ENCODE measurements at regions not wholly inside any gene's neighbourhood (a gene's known extent, or its start where the extent isn't known, plus 50 kb on each side); places are given as distances from the start of the nearest gene placed in this dataset.
"Not testable (repeated sequence)": the region's sequence is repeated elsewhere in the genome, so short reads cannot be mapped to it uniquely, and the experiment has no call there.

GRCh38 chr3:94406595-94406994, 343.7 kb downstream of the NSUN3 start:
- no peaks in the 10 kb centered on the region for H3K27me3 ChIP-seq (ENCODE audit: control insufficient read depth, extremely low read depth, insufficient read depth, low read length)
- FAIRE-seq (no peak), DNase-seq (ENCODE audit: low read depth, low spot score) (no peak)
- H3K4me2 ChIP-seq (ENCODE audit: control insufficient read depth, extremely low read depth, insufficient read depth, low read depth, low read length) = no peak overlapping the region
- H3K36me3 ChIP-seq (ENCODE audit: control insufficient read depth in 2 of 2, extremely low read depth in 1 of 2, insufficient read depth in 2 of 2, low read length in 2 of 2) = no peaks in the 10 kb centered on the region
- H3K27ac ChIP-seq (ENCODE audit: control insufficient read depth, insufficient read depth, low read length) = no peak overlapping the region
- H3K9me3 ChIP-seq (ENCODE audit: control insufficient read depth, low read depth, low read length) = no peaks in the 10 kb centered on the region
- H3K4me3 ChIP-seq (ENCODE audit: control insufficient read depth in 2 of 3, extremely low read depth in 1 of 3, insufficient read depth in 2 of 3, low read depth in 1 of 3, low read length in 3 of 3) = no peak overlapping the region
- H3K9me1 ChIP-seq (ENCODE audit: control insufficient read depth, extremely low read depth, insufficient read depth, low read length) = no peaks in the 10 kb centered on the region
- dilution Hi-C loops (cut with MboI; ENCODE audit: extremely low pct_ligation_motif_present, low sequenced_read_pairs) = no loop called here
- TF ChIP-seq EZH2 (IDR thresholded peaks at IDR 0.05; ENCODE audit: low read length) = no peak
- TF ChIP-seq CTCF (optimal IDR thresholded peaks at IDR 0.05 in 1 of 3, IDR thresholded peaks at IDR 0.05 in 1 of 3, conservative IDR thresholded peaks at IDR 0.05 in 1 of 3; ENCODE audit: extremely low read depth in 1 of 3, insufficient read depth in 2 of 3, low read length in 3 of 3) = no peak
- no peaks in the 10 kb centered on the region for H3K79me2 ChIP-seq (ENCODE audit: control insufficient read depth, insufficient read depth, low read length)
- peaks cover 3% of the 10 kb centered on the region for H3K4me1 ChIP-seq (ENCODE audit: control insufficient read depth, extremely low read depth, insufficient read depth, low read length)
- no peak overlapping the region for H2AFZ ChIP-seq (ENCODE audit: control insufficient read depth, low read length)
- H4K20me1 ChIP-seq (ENCODE audit: control insufficient read depth, extremely low read depth, insufficient read depth, low read length) = no peaks in the 10 kb centered on the region
- H3K9ac ChIP-seq (ENCODE audit: control insufficient read depth, extremely low read depth, insufficient read depth, low read length) = no peak overlapping the region

GRCh38 chr3:94412936-94413335, 350.1 kb downstream of the NSUN3 start:
- H2AFZ ChIP-seq (ENCODE audit: control insufficient read depth, low read length); H3K79me2 ChIP-seq (ENCODE audit: control insufficient read depth, insufficient read depth, low read length); DNase-seq (ENCODE audit: low read depth, low spot score); H3K9me3 ChIP-seq (ENCODE audit: control insufficient read depth, low read depth, low read length); FAIRE-seq; H4K20me1 ChIP-seq (ENCODE audit: control insufficient read depth, extremely low read depth, insufficient read depth, low read length); dilution Hi-C loops (cut with MboI; ENCODE audit: extremely low pct_ligation_motif_present, low sequenced_read_pairs); H3K36me3 ChIP-seq (ENCODE audit: control insufficient read depth in 2 of 2, extremely low read depth in 1 of 2, insufficient read depth in 2 of 2, low read length in 2 of 2); H3K4me2 ChIP-seq (ENCODE audit: control insufficient read depth, extremely low read depth, insufficient read depth, low read depth, low read length); H3K27me3 ChIP-seq (ENCODE audit: control insufficient read depth, extremely low read depth, insufficient read depth, low read length); H3K9me1 ChIP-seq (ENCODE audit: control insufficient read depth, extremely low read depth, insufficient read depth, low read length); H3K4me3 ChIP-seq (ENCODE audit: control insufficient read depth in 2 of 3, extremely low read depth in 1 of 3, insufficient read depth in 2 of 3, low read depth in 1 of 3, low read length in 3 of 3): not testable (repeated sequence)
- peak overlapping the region; percentile 47 for H3K27ac ChIP-seq (ENCODE audit: control insufficient read depth, insufficient read depth, low read length)
- H3K4me1 ChIP-seq (ENCODE audit: control insufficient read depth, extremely low read depth, insufficient read depth, low read length) = peaks cover 12% of the 10 kb centered on the region
- peak overlapping the region; percentile 4 for H3K9ac ChIP-seq (ENCODE audit: control insufficient read depth, extremely low read depth, insufficient read depth, low read length)

GRCh38 chr3:94413336-94414108, 350.7 kb downstream of the NSUN3 start:
- Histone ChIP-seq H3K27me3 (ENCODE audit: control insufficient read depth, extremely low read depth, insufficient read depth, low read length) (no peaks in the 10 kb centered on the region), H3K4me1 (ENCODE audit: control insufficient read depth, extremely low read depth, insufficient read depth, low read length) (peaks cover 12% of the 10 kb centered on the region), H3K79me2 (ENCODE audit: control insufficient read depth, insufficient read depth, low read length) (no peaks in the 10 kb centered on the region), H3K9me1 (ENCODE audit: control insufficient read depth, extremely low read depth, insufficient read depth, low read length) (no peaks in the 10 kb centered on the region), H3K9me3 (ENCODE audit: control insufficient read depth, low read depth, low read length) (no peaks in the 10 kb centered on the region), H3K36me3 (ENCODE audit: control insufficient read depth in 2 of 2, extremely low read depth in 1 of 2, insufficient read depth in 2 of 2, low read length in 2 of 2) (no peaks in the 10 kb centered on the region), H4K20me1 (ENCODE audit: control insufficient read depth, extremely low read depth, insufficient read depth, low read length) (no peaks in the 10 kb centered on the region), H2AFZ (ENCODE audit: control insufficient read depth, low read length) (no peak overlapping the region), H3K4me2 (ENCODE audit: control insufficient read depth, extremely low read depth, insufficient read depth, low read depth, low read length) (no peak overlapping the region), H3K9ac (ENCODE audit: control insufficient read depth, extremely low read depth, insufficient read depth, low read length) (peak overlapping the region; percentile 4), H3K27ac (ENCODE audit: control insufficient read depth, insufficient read depth, low read length) (peak overlapping the region; percentile 47), H3K4me3 (ENCODE audit: control insufficient read depth in 2 of 3, extremely low read depth in 1 of 3, insufficient read depth in 2 of 3, low read depth in 1 of 3, low read length in 3 of 3) (no peak overlapping the region)
- TF ChIP-seq EZH2 (IDR thresholded peaks at IDR 0.05; ENCODE audit: low read length) (no peak), CTCF (optimal IDR thresholded peaks at IDR 0.05 in 1 of 3, IDR thresholded peaks at IDR 0.05 in 1 of 3, conservative IDR thresholded peaks at IDR 0.05 in 1 of 3; ENCODE audit: extremely low read depth in 1 of 3, insufficient read depth in 2 of 3, low read length in 3 of 3) (no peak)
- FAIRE-seq = no peak
- dilution Hi-C loops (cut with MboI; ENCODE audit: extremely low pct_ligation_motif_present, low sequenced_read_pairs) = no loop called here
- DNase-seq (ENCODE audit: low read depth, low spot score) = peak; percentile 26

Measured in keratinocyte (primary cell).